ENCODE measurements at regions not wholly inside any gene's neighbourhood (a gene's known extent, or its start where the extent isn't known, plus 50 kb on each side); places are given as distances from the start of the nearest gene placed in this dataset.

- TF ChIP-seq REST (IDR thresholded peaks at IDR 0.05; ENCODE audit: insufficient read depth in 1 of 2, low read depth in 2 of 2, low read length in 2 of 2) (no peak), POLR2AphosphoS5 (IDR thresholded peaks at IDR 0.05; ENCODE audit: low read depth, low read length) (no peak), TAF1 (IDR thresholded peaks at IDR 0.05; ENCODE audit: borderline replicate concordance, insufficient read depth, low read length) (no peak)
Measured at GRCh38 chr14:86575141-86575540, 1045.2 kb downstream of the FLRT2 start.

Data from PFSK-1 (cell line).